CD14-positive monocyte (primary cell): ENCODE measurements at regions not wholly inside any gene's neighbourhood (a gene's known extent, or its start where the extent isn't known, plus 50 kb on each side); places are given as distances from the start of the nearest gene placed in this dataset.

Source experiments
- DNase-seq, 3 donors: peaks; one replicate each; pipeline ENCODE4 v3.0.0-alpha.2; 2011 to 2022
- H2AFZ ChIP-seq: 2 replicates; pipeline ENCODE4 v1.6.0; 2012; ENCODE audit warnings: mild to moderate bottlenecking, low read depth, low read length, inconsistent platforms; ENCODE audit not compliant: insufficient read depth, poor library complexity, severe bottlenecking
- H3K27ac ChIP-seq, 2 donors: 1 replicate in 1 of 2; 2 replicates in 1 of 2; pipeline ENCODE4 v1.5.1; 2012 to 2013; ENCODE audit warnings: low read length in 2 of 2, control low read depth in 1 of 2, inconsistent platforms in 1 of 2, low read depth in 1 of 2, mild to moderate bottlenecking in 1 of 2
- H3K27me3 ChIP-seq, 2 donors: one replicate each; pipeline versions ENCODE4 v1.6.0 to v1.6.1; 2011 to 2013; ENCODE audit warnings: low read length in 2 of 2; ENCODE audit not compliant: control insufficient read depth in 2 of 2, insufficient read depth in 2 of 2
- H3K36me3 ChIP-seq, 2 donors: replicated peaks in 1 of 2; 1 replicate in 1 of 2; 2 replicates in 1 of 2; pipeline versions ENCODE4 v1.5.1 to v1.6.1; 2012 to 2013; ENCODE audit warnings: low read length in 2 of 2, control low read depth in 1 of 2, inconsistent platforms in 1 of 2, mild to moderate bottlenecking in 1 of 2; ENCODE audit not compliant: insufficient read depth in 2 of 2, control insufficient read depth in 1 of 2
- H3K4me1 ChIP-seq, 2 donors: 1 replicate in 1 of 2; 2 replicates in 1 of 2; pipeline versions ENCODE4 v1.5.1 to v1.6.1; 2012 to 2013; ENCODE audit warnings: low read length in 2 of 2, control low read depth in 1 of 2, inconsistent platforms in 1 of 2, mild to moderate bottlenecking in 1 of 2, moderate library complexity in 1 of 2; ENCODE audit not compliant: insufficient read depth in 2 of 2, control insufficient read depth in 1 of 2
- H3K4me2 ChIP-seq: replicated peaks from 2 replicates; pipeline ENCODE3; 2012; ENCODE audit warnings: low read length, moderate library complexity, mild to moderate bottlenecking; ENCODE audit not compliant: poor library complexity, severe bottlenecking; ENCODE audit errors: extremely low read depth
- H3K4me3 ChIP-seq, 3 experiments: fragments of 200-600 bp in 1 of 3; sonication (generic) in 1 of 3; replicated peaks in 1 of 3; 1 replicate in 2 of 3; 2 replicates in 1 of 3; pipeline ENCODE4 v1.5.1; 2011 to 2013; ENCODE audit warnings: low read length in 3 of 3, mild to moderate bottlenecking in 3 of 3, control low read depth in 2 of 3, low read depth in 2 of 3, inconsistent platforms in 1 of 3, moderate library complexity in 1 of 3
- H3K79me2 ChIP-seq: 2 replicates; pipeline ENCODE4 v1.6.0; 2012; ENCODE audit warnings: mild to moderate bottlenecking, control low read depth, inconsistent platforms, low read length, moderate library complexity; ENCODE audit not compliant: insufficient read depth
- H3K9ac ChIP-seq: 2 replicates; pipeline ENCODE4 v1.6.0; 2017; ENCODE audit warnings: low read length, mild to moderate bottlenecking; ENCODE audit not compliant: insufficient read depth, poor library complexity, severe bottlenecking
- H3K9me3 ChIP-seq, 2 donors: replicated peaks in 1 of 2; 1 replicate in 1 of 2; 2 replicates in 1 of 2; pipeline versions ENCODE4 v1.5.1 to v1.6.1; 2012 to 2013; ENCODE audit warnings: low read length in 2 of 2, control low read depth in 1 of 2; ENCODE audit not compliant: control insufficient read depth in 1 of 2, insufficient read depth in 1 of 2
- H4K20me1 ChIP-seq: 2 replicates; pipeline ENCODE4 v1.6.0; 2012; ENCODE audit warnings: mild to moderate bottlenecking, low read length, control low read depth, moderate library complexity; ENCODE audit not compliant: insufficient read depth
- H3K27ac Mint-ChIP-seq, 7 donors: one replicate each; pipeline ENCODE4 v1.8.0; 2020; ENCODE audit warnings: mild to moderate bottlenecking in 7 of 7, mixed read lengths in 7 of 7, moderate library complexity in 6 of 7, inconsistent platforms in 2 of 7
- H3K27me3 Mint-ChIP-seq, 3 donors: one replicate each; pipeline ENCODE4 v1.8.0; 2021 to 2022; ENCODE audit warnings: low read depth in 3 of 3, mild to moderate bottlenecking in 3 of 3, mixed read lengths in 3 of 3, moderate library complexity in 3 of 3, inconsistent platforms in 1 of 3
- H3K36me3 Mint-ChIP-seq, 2 donors: one replicate each; pipeline ENCODE4 v1.8.0; 2020; ENCODE audit warnings: mixed read lengths in 2 of 2, inconsistent platforms in 1 of 2, mild to moderate bottlenecking in 1 of 2
- H3K4me1 Mint-ChIP-seq: one replicate; pipeline ENCODE4 v1.8.0; 2020; ENCODE audit warnings: mild to moderate bottlenecking, mixed read lengths
- H3K4me3 Mint-ChIP-seq, 2 donors: one replicate each; pipeline ENCODE4 v1.8.0; 2020; ENCODE audit warnings: mild to moderate bottlenecking in 2 of 2, mixed read lengths in 2 of 2, moderate library complexity in 1 of 2
- H3K9me3 Mint-ChIP-seq, 7 donors: one replicate each; pipeline ENCODE4 v1.8.0; 2020 to 2022; ENCODE audit warnings: mixed read lengths in 7 of 7, mild to moderate bottlenecking in 6 of 7, moderate library complexity in 6 of 7, inconsistent platforms in 2 of 7
- WGBS: methylation state at CpG from one replicate; pipeline ENCODE4 v1.1.5; 2013; ENCODE audit warnings: missing lambda C conversion rate; ENCODE audit not compliant: insufficient coverage; 5-methylcytosine and 5-hydroxymethylcytosine counted together
- intact Hi-C, 2 donors: fragments of 100-400 bp; cut with micrococcal nuclease; formaldehyde crosslinking; loops; one replicate each; pipeline versions ENCODE4 v1.15.0 to v1.15.1; 2023
- TF ChIP-seq, protein P1 (sequence below): fragments of 200-600 bp; IDR thresholded peaks from one replicate; pipeline ENCODE4 v1.8.0; 2022; ENCODE audit warnings: antibody characterized with exemption, mild to moderate bottlenecking

DNA sequence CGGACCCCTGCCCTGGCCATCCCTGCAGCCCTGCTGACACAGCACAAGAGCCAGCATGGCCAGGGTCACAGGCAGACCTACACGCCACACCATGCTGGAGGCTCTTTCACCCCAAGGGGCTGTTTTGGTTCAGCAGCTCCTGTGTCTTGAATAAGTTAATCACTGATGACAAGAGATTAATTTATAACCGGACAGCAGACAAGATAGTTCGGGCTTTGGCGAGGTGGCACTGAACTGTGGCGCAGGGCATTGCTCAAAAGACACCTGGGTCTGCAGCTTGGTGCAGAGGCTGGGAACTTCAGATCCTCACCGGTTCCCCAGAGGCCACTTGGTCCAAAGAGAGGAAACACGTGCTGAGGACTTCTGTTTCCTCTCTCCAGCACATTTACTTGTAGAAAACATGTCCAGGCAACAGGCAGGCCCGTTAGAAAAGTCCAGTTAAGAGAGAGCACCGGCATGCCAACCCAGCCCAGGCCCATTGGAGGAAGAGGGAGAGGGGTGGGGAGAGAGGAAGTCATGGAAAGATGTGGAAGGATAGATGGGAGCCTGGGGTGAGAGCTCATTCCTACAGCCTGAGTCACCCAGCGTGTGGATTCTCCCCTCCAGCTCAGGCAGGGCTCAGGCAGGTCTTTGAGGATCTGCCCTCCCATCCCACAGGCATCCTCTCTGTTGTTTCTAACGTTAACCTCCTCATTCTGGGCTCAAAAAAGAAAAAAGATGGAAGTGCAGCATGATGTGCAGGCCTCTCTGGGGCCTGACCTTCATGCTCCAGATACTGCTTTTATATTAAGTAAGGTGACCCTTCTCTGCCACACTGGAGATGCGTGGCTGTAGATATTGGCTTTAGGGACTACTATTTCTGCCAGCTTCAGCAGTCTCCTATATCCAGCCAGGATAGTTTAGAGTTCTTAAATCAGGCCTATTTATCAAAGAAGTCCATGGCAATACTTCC, 80.0 kb upstream of the HNF1B start:
- Histone ChIP-seq H3K36me3 (no peaks in the 10 kb centered on the region), H2AFZ (peak overlapping the region; percentile 52), H3K27me3 (no peaks in the 10 kb centered on the region), H3K27ac (peak overlapping the region; percentile 3 to 86), H3K79me2 (peaks cover 10% of the 10 kb centered on the region), H3K9me3 (no peaks in the 10 kb centered on the region), H3K4me1 (peaks cover 78 to 86% of the 10 kb centered on the region in 2 donors), H4K20me1 (no peaks in the 10 kb centered on the region), H3K4me2 (peak overlapping the region; percentile 2), H3K4me3 (peak overlapping the region in 1 of 3 experiments; percentile 26), H3K9ac (no peak overlapping the region)
- intact Hi-C loops: no loop called here
- Mint-ChIP-seq H3K9me3 (peaks cover 0 to 1% (median 0%) of the 10 kb centered on the region in 7 donors), H3K36me3 (no peaks in the 10 kb centered on the region), H3K4me3 (peak overlapping the region in 1 of 2 donors; percentile 37), H3K27me3 (peaks cover 0 to 1% (median 0%) of the 10 kb centered on the region in 3 donors), H3K4me1 (peaks cover 85% of the 10 kb centered on the region), H3K27ac (peak overlapping the region; percentile 26 to 81 (median 58))
- TF ChIP-seq, protein P1, sequence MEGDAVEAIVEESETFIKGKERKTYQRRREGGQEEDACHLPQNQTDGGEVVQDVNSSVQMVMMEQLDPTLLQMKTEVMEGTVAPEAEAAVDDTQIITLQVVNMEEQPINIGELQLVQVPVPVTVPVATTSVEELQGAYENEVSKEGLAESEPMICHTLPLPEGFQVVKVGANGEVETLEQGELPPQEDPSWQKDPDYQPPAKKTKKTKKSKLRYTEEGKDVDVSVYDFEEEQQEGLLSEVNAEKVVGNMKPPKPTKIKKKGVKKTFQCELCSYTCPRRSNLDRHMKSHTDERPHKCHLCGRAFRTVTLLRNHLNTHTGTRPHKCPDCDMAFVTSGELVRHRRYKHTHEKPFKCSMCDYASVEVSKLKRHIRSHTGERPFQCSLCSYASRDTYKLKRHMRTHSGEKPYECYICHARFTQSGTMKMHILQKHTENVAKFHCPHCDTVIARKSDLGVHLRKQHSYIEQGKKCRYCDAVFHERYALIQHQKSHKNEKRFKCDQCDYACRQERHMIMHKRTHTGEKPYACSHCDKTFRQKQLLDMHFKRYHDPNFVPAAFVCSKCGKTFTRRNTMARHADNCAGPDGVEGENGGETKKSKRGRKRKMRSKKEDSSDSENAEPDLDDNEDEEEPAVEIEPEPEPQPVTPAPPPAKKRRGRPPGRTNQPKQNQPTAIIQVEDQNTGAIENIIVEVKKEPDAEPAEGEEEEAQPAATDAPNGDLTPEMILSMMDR: no peak
- peak in 1 of 3 donors; percentile 51 for DNase-seq
- WGBS: 26% methylated on average over 7 of the region's 13 CpGs

DNA sequence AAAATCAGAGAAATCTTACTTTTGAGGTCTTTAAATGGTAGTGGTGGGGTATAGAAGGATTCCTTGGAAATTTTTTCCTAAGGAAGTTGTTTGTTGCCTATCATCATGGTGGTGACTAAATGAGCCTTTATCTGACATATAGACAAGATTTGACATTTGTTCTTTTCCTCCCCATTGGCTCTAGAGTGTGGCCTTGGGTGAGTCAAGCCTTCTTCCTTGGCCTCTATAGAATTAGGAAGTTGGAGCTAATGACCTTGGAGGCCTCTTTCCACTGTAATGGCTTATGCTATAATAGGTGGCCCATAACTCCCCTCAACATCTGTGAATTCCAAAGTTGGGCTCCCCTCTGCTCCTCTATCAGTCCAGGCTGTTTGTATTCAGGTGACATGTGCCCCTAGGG, 79.1 kb upstream of the HNF1B start:
- TF ChIP-seq, protein P1: no peak
- H3K27ac Mint-ChIP-seq: peak overlapping the region in 3 of 7 donors; percentile 43 to 77 (median 51)
- H3K4me3 ChIP-seq: no peak overlapping the region
- H4K20me1 ChIP-seq: no peaks in the 10 kb centered on the region
- H3K9me3 ChIP-seq: no peaks in the 10 kb centered on the region
- intact Hi-C loops: no loop called here
- H3K36me3 ChIP-seq: no peaks in the 10 kb centered on the region
- peaks cover 70 to 81% of the 10 kb centered on the region in 2 donors for H3K4me1 ChIP-seq
- H3K9ac ChIP-seq: no peak overlapping the region
- H3K79me2 ChIP-seq: peaks cover 10% of the 10 kb centered on the region
- peaks cover 84% of the 10 kb centered on the region for H3K4me1 Mint-ChIP-seq
- no peaks in the 10 kb centered on the region for H3K27me3 Mint-ChIP-seq
- no peak overlapping the region for H3K4me3 Mint-ChIP-seq
- peak overlapping the region in 1 of 2 donors; percentile 86 for H3K27ac ChIP-seq
- peak in 2 of 3 donors; percentile 20 to 41 for DNase-seq
- H2AFZ ChIP-seq: peak overlapping the region; percentile 52
- H3K27me3 ChIP-seq: no peaks in the 10 kb centered on the region
- H3K36me3 Mint-ChIP-seq: no peaks in the 10 kb centered on the region
- peaks cover 0 to 1% (median 0%) of the 10 kb centered on the region in 7 donors for H3K9me3 Mint-ChIP-seq
- no peak overlapping the region for H3K4me2 ChIP-seq
